Nephron (organoid): ENCODE measurements at regions not wholly inside any gene's neighbourhood (a gene's known extent, or its start where the extent isn't known, plus 50 kb on each side); places are given as distances from the start of the nearest gene placed in this dataset.

ENCODE experiments used
- H3K27ac Mint-ChIP-seq, 3 experiments: 2 replicates each; pipeline ENCODE4 v1.8.0; 2020; ENCODE audit warnings: mixed read lengths in 3 of 3, mild to moderate bottlenecking in 2 of 3, moderate library complexity in 1 of 3
- H3K27me3 Mint-ChIP-seq: 2 replicates; pipeline ENCODE4 v1.8.0; 2021; ENCODE audit warnings: low read depth, mild to moderate bottlenecking, moderate library complexity, mixed read lengths
- H3K36me3 Mint-ChIP-seq: 2 replicates; pipeline ENCODE4 v1.8.0; 2020; ENCODE audit warnings: low read depth, mixed read lengths
- H3K4me1 Mint-ChIP-seq: 2 replicates; pipeline ENCODE4 v1.8.0; 2020; ENCODE audit warnings: mixed read lengths
- H3K4me3 Mint-ChIP-seq, 3 experiments: 2 replicates each; pipeline ENCODE4 v1.8.0; 2020; ENCODE audit warnings: mild to moderate bottlenecking in 3 of 3, mixed read lengths in 3 of 3, moderate library complexity in 2 of 3
- H3K9me3 Mint-ChIP-seq: 2 replicates; pipeline ENCODE4 v1.8.0; 2020; ENCODE audit warnings: mixed read lengths
- CTCF ChIP-seq, 3 experiments: fragments of 200-600 bp; sonication (generic); IDR thresholded peaks; one replicate each; pipeline ENCODE4 v1.5.0; 2021; ENCODE audit warnings: antibody characterized with exemption in 3 of 3; ENCODE audit not compliant: unreplicated experiment in 3 of 3

GRCh38 chr3:160069986-160070385 lies 81.4 kb downstream of the IL12A start:
- no peak overlapping the region for H3K27ac Mint-ChIP-seq
- no peak for TF ChIP-seq CTCF (IDR thresholded peaks at IDR 0.05; ENCODE audit: unreplicated experiment in 3 of 3)
- H3K4me3 Mint-ChIP-seq: no peak overlapping the region
- H3K4me1 Mint-ChIP-seq: no peaks in the 10 kb centered on the region
- H3K27me3 Mint-ChIP-seq: peaks cover 14% of the 10 kb centered on the region
- H3K9me3 Mint-ChIP-seq: no peaks in the 10 kb centered on the region
- no peaks in the 10 kb centered on the region for H3K36me3 Mint-ChIP-seq

- H3K27me3 Mint-ChIP-seq: no peaks in the 10 kb centered on the region
- TF ChIP-seq CTCF (IDR thresholded peaks at IDR 0.05; ENCODE audit: unreplicated experiment in 3 of 3): no peak
- H3K4me1 Mint-ChIP-seq: no peaks in the 10 kb centered on the region
- no peak overlapping the region for H3K27ac Mint-ChIP-seq
- H3K36me3 Mint-ChIP-seq: no peaks in the 10 kb centered on the region
- H3K4me3 Mint-ChIP-seq: no peak overlapping the region
- H3K9me3 Mint-ChIP-seq: no peaks in the 10 kb centered on the region
Measured at GRCh38 chr3:160076519-160076918, 87.9 kb downstream of the IL12A start.

- H3K4me3 Mint-ChIP-seq: no peak overlapping the region
- no peaks in the 10 kb centered on the region for H3K9me3 Mint-ChIP-seq
- no peak for TF ChIP-seq CTCF (IDR thresholded peaks at IDR 0.05; ENCODE audit: unreplicated experiment in 3 of 3)
- no peaks in the 10 kb centered on the region for H3K36me3 Mint-ChIP-seq
- H3K4me1 Mint-ChIP-seq: no peaks in the 10 kb centered on the region
- no peaks in the 10 kb centered on the region for H3K27me3 Mint-ChIP-seq
- no peak overlapping the region for H3K27ac Mint-ChIP-seq
Measured at GRCh38 chr3:160078533-160078932, 89.9 kb downstream of the IL12A start.

DNA sequence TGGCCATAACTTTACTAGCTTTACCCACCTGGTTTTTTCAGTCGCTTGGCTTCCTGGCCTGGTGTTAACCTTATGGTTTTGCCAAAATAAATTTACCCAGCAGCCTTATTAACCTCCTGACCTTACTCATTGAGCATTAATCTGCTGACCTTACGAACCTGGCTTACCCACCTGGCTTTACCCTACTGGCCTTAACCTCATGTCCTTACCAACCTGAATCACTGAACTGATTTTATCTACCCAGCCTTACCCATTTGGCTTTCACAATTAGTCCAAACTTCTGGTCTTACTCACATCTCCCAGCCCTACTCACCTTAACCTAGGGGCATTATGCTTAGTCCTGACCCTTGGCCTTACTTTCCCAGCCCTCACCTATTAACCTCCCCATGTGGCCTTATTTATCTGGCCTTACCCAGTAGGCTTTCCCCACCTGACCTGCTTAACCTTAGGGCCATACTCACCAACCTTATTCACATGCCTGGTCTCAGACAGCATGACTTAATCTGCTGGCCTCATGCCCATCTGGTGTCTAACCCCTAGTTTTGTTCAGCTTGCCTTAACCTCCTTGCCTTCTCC lies 93.4 kb downstream of the IL12A start:
- no peaks in the 10 kb centered on the region for H3K27me3 Mint-ChIP-seq
- no peak overlapping the region for H3K27ac Mint-ChIP-seq
- no peak overlapping the region for H3K4me3 Mint-ChIP-seq
- no peaks in the 10 kb centered on the region for H3K9me3 Mint-ChIP-seq
- H3K36me3 Mint-ChIP-seq: no peaks in the 10 kb centered on the region
- no peak for TF ChIP-seq CTCF (IDR thresholded peaks at IDR 0.05; ENCODE audit: unreplicated experiment in 3 of 3)
- no peaks in the 10 kb centered on the region for H3K4me1 Mint-ChIP-seq

GRCh38 chr3:160084998-160085397 lies 96.4 kb downstream of the IL12A start:
- no peaks in the 10 kb centered on the region for H3K4me1 Mint-ChIP-seq
- TF ChIP-seq CTCF (IDR thresholded peaks at IDR 0.05; ENCODE audit: unreplicated experiment in 3 of 3): no peak
- no peaks in the 10 kb centered on the region for H3K27me3 Mint-ChIP-seq
- no peaks in the 10 kb centered on the region for H3K36me3 Mint-ChIP-seq
- H3K9me3 Mint-ChIP-seq: no peaks in the 10 kb centered on the region
- H3K4me3 Mint-ChIP-seq: no peak overlapping the region
- H3K27ac Mint-ChIP-seq: no peak overlapping the region

DNA sequence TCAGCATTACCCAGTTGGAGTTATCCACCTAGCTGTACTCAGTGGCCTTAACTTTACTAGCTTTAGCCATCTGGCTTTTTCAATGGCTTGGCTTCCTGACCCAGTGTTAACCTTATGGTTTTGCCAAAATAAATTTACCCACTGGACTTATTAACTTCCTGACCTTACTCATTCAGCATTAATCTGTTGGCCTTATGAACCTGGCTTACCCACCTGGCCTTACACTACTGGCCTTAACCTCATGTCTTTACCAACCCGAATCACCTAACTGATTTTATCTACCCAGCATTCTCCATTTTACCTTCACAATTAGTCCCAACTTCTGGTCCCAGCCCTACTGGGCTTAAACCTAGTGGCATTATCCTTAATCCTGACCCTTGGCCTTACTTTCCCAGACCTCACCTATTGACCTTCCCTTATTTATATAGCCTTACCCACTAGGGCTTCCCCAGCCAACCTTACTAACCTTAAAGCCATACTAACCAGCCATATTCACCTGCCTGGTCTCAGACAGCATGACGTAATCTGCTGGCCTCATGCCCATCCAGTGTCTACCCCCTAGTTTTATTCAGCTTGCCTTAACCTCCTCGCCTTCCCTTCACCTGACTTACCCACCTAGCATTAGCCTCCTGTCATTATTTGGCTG lies 100.0 kb downstream of the IL12A start:
- no peak for TF ChIP-seq CTCF (IDR thresholded peaks at IDR 0.05; ENCODE audit: unreplicated experiment in 3 of 3)
- Mint-ChIP-seq H3K9me3 (no peaks in the 10 kb centered on the region), H3K4me1 (no peaks in the 10 kb centered on the region), H3K27me3 (no peaks in the 10 kb centered on the region), H3K36me3 (no peaks in the 10 kb centered on the region), H3K4me3 (no peak overlapping the region), H3K27ac (no peak overlapping the region)
